ENCODE measurements at regions not wholly inside any gene's neighbourhood (a gene's known extent, or its start where the extent isn't known, plus 50 kb on each side); places are given as distances from the start of the nearest gene placed in this dataset.

DNA sequence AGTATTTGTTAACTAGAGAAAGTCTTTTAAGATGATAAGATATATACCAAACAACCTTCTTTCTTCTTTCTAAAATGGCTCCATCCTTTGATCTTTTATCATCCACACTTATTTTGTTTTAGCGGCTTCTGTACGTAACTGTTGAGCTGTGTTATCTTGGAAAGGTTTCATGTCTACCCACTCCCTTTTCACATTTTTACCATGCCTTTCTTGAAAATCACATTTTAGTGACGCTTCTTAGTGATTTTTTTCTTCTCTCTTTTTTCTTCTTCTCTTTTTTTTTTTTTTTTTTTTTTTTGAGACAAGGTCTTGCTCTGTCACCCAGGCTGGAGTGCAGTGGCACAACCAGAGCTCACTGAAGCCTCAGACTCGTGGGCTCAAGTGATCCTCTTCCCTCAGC lies 135.1 kb downstream of the CHIC2 start:
- H3K4me3 ChIP-seq (ENCODE audit: low read length), result no peak overlapping the region
- DNase-seq (no peak), ATAC-seq (no peak)
- H3K9me2 ChIP-seq (replicated peaks; ENCODE audit: low read length), result no peaks in the 10 kb centered on the region
- ChIA-PET CTCF (interaction anchor here (0.5 to 2.1 kb wide), 7 partner anchors 15 to 304 kb away, joined by 5 to 18 read pairs (median 6); no protein-coding TSS in a partner anchor), POLR2A (ENCODE audit: unreplicated experiment) (no interaction called here)
- H3K9ac ChIP-seq (ENCODE audit: low read length), result peak overlapping the region; percentile 48
- peaks cover 45% of the 10 kb centered on the region for H3K4me1 ChIP-seq (ENCODE audit: insufficient read depth, low read length)
- H3K27ac ChIP-seq (ENCODE audit: low read length), result peak overlapping the region; percentile 90
- no peaks in the 10 kb centered on the region for H3K9me3 ChIP-seq (ENCODE audit: low read length)
- no peaks in the 10 kb centered on the region for H4K20me1 ChIP-seq (ENCODE audit: low read length)
- intact Hi-C loops (cut with micrococcal nuclease), result no loop called here
- TF ChIP-seq EZH2phosphoT487 (IDR thresholded peaks at IDR 0.05; ENCODE audit: borderline replicate concordance, low read length), result no peak
- TF ChIP-seq, protein P1, sequence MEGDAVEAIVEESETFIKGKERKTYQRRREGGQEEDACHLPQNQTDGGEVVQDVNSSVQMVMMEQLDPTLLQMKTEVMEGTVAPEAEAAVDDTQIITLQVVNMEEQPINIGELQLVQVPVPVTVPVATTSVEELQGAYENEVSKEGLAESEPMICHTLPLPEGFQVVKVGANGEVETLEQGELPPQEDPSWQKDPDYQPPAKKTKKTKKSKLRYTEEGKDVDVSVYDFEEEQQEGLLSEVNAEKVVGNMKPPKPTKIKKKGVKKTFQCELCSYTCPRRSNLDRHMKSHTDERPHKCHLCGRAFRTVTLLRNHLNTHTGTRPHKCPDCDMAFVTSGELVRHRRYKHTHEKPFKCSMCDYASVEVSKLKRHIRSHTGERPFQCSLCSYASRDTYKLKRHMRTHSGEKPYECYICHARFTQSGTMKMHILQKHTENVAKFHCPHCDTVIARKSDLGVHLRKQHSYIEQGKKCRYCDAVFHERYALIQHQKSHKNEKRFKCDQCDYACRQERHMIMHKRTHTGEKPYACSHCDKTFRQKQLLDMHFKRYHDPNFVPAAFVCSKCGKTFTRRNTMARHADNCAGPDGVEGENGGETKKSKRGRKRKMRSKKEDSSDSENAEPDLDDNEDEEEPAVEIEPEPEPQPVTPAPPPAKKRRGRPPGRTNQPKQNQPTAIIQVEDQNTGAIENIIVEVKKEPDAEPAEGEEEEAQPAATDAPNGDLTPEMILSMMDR (conservative IDR thresholded peaks at IDR 0.05; ENCODE audit: low read depth, low read length), result no peak
- TF ChIP-seq EZH2 (IDR thresholded peaks at IDR 0.05; ENCODE audit: low read length, unreplicated experiment), result no peak
- no TSS peak for BruUV-seq (replicated peaks)
- no peaks in the 10 kb centered on the region for H3F3A ChIP-seq (ENCODE audit: low read length, unreplicated experiment)
- H3K27me3 ChIP-seq (ENCODE audit: low read length), result no peaks in the 10 kb centered on the region
- no peaks in the 10 kb centered on the region for H3K36me3 ChIP-seq (ENCODE audit: low read depth, low read length)
- H3K4me2 ChIP-seq (ENCODE audit: low read length), result no peak overlapping the region
- no peaks in the 10 kb centered on the region for H3K79me2 ChIP-seq (ENCODE audit: low read length)
- peak overlapping the region; percentile 45; the same call in 1 of the 2 replicates for H2AFZ ChIP-seq (ENCODE audit: low read length)

DNA sequence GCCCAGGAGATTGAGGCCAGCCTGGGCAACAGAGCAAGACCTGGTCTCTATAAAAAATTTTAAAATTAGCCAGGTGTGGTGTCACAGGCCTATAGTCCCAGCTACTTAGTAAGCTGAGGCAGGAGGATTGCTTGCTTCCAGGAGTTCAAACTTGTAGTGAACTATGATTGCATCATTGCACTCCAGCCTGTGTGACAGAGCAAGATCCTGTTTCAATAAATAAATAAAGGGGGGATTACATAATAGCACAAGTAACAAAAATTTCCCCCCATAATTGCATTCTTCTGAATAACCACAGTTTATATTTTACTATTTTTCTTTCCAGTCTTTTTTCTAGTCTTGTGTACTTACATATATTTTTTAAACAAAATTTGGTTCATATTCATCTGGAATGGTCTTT lies 135.6 kb downstream of the CHIC2 start:
- POLR2A ChIA-PET (ENCODE audit: unreplicated experiment), result no interaction called here
- Histone ChIP-seq H3K79me2 (ENCODE audit: low read length) (no peaks in the 10 kb centered on the region), H4K20me1 (ENCODE audit: low read length) (no peaks in the 10 kb centered on the region), H3F3A (ENCODE audit: low read length, unreplicated experiment) (no peaks in the 10 kb centered on the region), H3K4me3 (ENCODE audit: low read length) (no peak overlapping the region), H3K9me2 (replicated peaks; ENCODE audit: low read length) (no peaks in the 10 kb centered on the region), H3K36me3 (ENCODE audit: low read depth, low read length) (no peaks in the 10 kb centered on the region), H3K27ac (ENCODE audit: low read length) (no peak overlapping the region), H3K9me3 (ENCODE audit: low read length) (no peaks in the 10 kb centered on the region), H3K4me1 (ENCODE audit: insufficient read depth, low read length) (peaks cover 49% of the 10 kb centered on the region), H3K9ac (ENCODE audit: low read length) (no peak overlapping the region), H3K27me3 (ENCODE audit: low read length) (no peaks in the 10 kb centered on the region), H3K4me2 (ENCODE audit: low read length) (no peak overlapping the region), H2AFZ (ENCODE audit: low read length) (no peak overlapping the region)
- TF ChIP-seq EZH2 (IDR thresholded peaks at IDR 0.05; ENCODE audit: low read length, unreplicated experiment) (no peak), EZH2phosphoT487 (IDR thresholded peaks at IDR 0.05; ENCODE audit: borderline replicate concordance, low read length) (no peak)
- TF ChIP-seq, protein P1 (conservative IDR thresholded peaks at IDR 0.05; ENCODE audit: low read depth, low read length), result no peak
- intact Hi-C loops (cut with micrococcal nuclease), result no loop called here
- BruUV-seq (replicated peaks), result no TSS peak
- CTCF ChIA-PET, result interaction anchor here (0.6 kb wide), 1 partner anchor 12 kb away, joined by 3 read pairs; no protein-coding TSS in a partner anchor
- ATAC-seq, result no peak
- no peak for DNase-seq

DNA sequence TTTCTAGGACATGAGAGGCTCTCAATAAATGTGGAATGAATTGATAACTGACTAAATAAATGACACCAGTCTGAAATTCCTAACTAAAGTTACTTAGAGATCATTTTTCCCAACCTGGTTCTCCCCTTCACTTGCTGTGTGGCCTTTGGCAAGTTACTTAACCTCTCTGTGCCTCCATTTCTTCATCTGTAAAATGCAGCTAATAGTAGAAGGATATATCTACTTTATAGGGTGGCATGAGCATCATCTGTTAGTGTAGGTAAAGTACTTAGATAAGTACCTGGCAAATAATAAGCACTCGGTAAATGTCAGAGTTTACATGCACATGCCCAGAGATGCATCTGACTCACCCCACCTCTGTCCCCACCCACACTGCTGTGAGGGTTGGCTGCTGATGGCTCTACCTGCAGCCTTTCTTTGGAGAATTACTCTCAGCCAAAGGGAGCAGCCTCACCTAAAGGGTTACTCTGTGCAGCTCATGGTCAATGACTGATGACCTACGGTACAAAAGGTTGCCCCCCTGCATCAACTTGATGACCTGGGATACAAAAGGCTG lies 139.3 kb downstream of the CHIC2 start:
- no peak overlapping the region for H2AFZ ChIP-seq (ENCODE audit: low read length)
- peaks cover 51% of the 10 kb centered on the region for H3K4me1 ChIP-seq (ENCODE audit: insufficient read depth, low read length)
- no peak overlapping the region for H3K9ac ChIP-seq (ENCODE audit: low read length)
- intact Hi-C loops (cut with micrococcal nuclease), result no loop called here
- H3F3A ChIP-seq (ENCODE audit: low read length, unreplicated experiment), result no peaks in the 10 kb centered on the region
- POLR2A ChIA-PET (ENCODE audit: unreplicated experiment), result no interaction called here
- CTCF ChIA-PET, result no interaction called here
- H3K4me3 ChIP-seq (ENCODE audit: low read length), result no peak overlapping the region
- no peaks in the 10 kb centered on the region for H4K20me1 ChIP-seq (ENCODE audit: low read length)
- DNase-seq (peak; percentile 58), ATAC-seq (no peak; the same call in 1 of the 2 replicates)
- H3K79me2 ChIP-seq (ENCODE audit: low read length), result no peaks in the 10 kb centered on the region
- H3K27me3 ChIP-seq (ENCODE audit: low read length), result no peaks in the 10 kb centered on the region
- H3K4me2 ChIP-seq (ENCODE audit: low read length), result no peak overlapping the region
- TF ChIP-seq, protein P1 (conservative IDR thresholded peaks at IDR 0.05; ENCODE audit: low read depth, low read length), result no peak
- TF ChIP-seq EZH2 (IDR thresholded peaks at IDR 0.05; ENCODE audit: low read length, unreplicated experiment) (no peak), EZH2phosphoT487 (IDR thresholded peaks at IDR 0.05; ENCODE audit: borderline replicate concordance, low read length) (no peak)
- H3K9me2 ChIP-seq (replicated peaks; ENCODE audit: low read length), result no peaks in the 10 kb centered on the region
- no TSS peak for BruUV-seq (replicated peaks)
- no peaks in the 10 kb centered on the region for H3K36me3 ChIP-seq (ENCODE audit: low read depth, low read length)
- no peak overlapping the region for H3K27ac ChIP-seq (ENCODE audit: low read length)
- H3K9me3 ChIP-seq (ENCODE audit: low read length), result no peaks in the 10 kb centered on the region
